COLO668 (cell line): ENCODE measurements at regions not wholly inside any gene's neighbourhood (a gene's known extent, or its start where the extent isn't known, plus 50 kb on each side); places are given as distances from the start of the nearest gene placed in this dataset.
"Not testable (repeated sequence)": the region's sequence is repeated elsewhere in the genome, so short reads cannot be mapped to it uniquely, and the experiment has no call there.

Source experiments
- DNase-seq: peaks from one replicate; lab custom pipeline; 2025; ENCODE audit not compliant: unreplicated experiment; lab: John Stamatoyannopoulos, UW

DNA sequence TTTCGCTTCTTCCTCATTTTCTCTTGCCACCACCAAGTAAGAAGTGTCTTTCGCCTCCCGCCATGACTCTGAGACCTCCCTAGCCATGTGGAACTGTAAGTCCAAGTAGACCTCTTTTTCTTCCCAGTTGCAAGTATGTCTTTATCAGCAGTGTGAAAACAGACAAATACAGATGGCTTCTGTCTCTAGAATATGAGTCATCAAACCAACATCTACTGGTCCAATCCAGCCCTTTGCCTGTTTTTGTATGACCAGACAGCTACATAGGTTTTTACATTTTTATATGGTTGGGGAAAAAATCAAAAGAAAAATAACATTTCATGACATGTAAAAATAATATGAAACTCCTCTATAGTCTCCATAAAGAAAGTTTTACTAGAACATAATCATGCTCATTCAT, 118.7 kb upstream of the PTPRG start:
- DNase-seq: no peak

DNA sequence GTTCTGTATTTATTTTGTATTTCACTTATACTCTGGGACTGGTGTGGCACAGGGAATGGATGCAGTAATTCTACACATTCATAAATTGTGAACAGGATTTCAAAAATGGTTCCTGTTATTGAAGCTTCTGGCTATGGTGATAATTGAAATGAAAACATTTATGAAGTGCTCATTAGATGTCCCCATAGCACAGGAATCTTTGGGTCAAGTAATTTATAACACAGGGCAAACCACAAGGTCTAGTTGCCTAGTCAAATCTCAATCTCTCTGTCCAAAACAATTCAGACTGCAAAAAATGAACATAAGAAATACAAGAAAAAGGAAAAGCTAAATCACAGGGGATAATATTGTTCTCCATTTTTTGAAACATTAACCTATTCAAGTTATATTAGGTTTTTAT, 117.5 kb upstream of the PTPRG start:
- DNase-seq: no peak

DNA sequence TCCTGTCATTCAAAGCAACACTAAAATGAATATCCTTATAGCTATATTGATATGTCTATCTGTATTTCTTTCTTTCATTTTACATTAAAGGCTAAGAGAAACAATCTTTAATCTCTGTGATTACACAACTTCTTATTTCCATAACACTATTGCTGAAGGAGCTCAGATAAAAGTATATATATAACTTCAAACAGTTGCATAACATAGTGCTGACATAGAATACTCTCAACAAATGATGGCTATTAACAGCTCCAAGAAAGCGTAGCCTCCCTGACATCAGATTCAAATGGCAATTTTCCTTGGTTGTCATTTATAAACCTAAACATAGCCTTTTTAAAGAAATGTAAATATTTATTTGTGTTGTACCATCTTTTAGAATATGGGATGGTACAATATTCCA, 116.6 kb upstream of the PTPRG start:
- no peak for DNase-seq

DNA sequence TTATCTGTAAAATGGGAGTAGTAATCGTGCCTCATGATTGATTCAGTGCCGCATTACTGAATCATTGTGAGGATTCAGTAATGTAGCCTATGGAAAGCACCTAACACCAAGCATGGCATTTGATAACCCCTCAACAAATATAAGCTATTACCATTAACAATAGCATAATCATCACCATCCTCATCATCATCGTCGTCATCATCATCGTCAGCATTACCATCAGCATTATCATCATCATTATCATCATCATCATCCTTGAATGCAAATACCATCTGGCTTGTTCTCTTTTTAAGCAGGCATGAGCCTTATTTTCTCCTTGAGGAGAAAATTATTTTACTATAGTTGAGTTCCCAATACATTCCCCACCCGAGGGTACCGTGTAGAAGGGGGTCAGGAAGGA, 115.4 kb upstream of the PTPRG start:
- no peak for DNase-seq

DNA sequence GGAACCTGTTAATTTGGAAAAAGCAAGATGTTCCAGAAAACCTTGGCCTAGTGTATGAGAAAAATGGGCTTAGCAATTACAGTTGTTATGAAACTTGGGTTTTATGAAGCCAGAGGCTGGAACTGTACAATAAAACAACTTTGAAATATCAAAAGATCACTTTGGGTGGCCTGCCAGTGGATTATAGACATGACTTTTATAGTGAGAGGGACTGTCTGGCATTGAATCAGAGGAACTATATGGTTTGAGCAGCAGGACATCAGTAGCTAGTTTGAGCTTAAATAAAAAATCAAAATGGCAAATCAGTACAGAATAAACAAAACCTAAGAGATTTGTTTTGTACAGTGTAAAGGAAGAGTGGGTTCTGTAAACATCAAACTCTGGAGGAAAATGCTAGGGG, 115.0 kb upstream of the PTPRG start:
- DNase-seq: no peak

DNA sequence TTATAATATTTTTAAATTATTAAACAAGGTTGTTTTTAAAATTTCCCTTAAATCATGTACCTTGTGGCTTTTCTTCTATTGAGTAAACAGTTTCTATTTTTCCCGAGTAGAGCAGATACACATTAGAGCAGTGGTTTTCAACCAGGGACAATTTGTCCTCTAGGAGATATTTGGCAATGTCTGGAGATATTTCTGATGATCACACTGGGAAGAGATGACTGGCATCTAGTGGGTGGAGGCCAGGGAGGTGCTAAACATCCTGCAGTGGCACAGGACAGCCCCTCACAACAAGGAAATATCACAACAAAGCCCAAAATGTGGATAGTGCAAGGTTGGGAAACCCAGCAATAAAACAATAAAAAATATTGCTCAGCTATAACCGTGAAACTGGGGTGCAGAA, 113.0 kb upstream of the PTPRG start:
- no peak for DNase-seq

DNA sequence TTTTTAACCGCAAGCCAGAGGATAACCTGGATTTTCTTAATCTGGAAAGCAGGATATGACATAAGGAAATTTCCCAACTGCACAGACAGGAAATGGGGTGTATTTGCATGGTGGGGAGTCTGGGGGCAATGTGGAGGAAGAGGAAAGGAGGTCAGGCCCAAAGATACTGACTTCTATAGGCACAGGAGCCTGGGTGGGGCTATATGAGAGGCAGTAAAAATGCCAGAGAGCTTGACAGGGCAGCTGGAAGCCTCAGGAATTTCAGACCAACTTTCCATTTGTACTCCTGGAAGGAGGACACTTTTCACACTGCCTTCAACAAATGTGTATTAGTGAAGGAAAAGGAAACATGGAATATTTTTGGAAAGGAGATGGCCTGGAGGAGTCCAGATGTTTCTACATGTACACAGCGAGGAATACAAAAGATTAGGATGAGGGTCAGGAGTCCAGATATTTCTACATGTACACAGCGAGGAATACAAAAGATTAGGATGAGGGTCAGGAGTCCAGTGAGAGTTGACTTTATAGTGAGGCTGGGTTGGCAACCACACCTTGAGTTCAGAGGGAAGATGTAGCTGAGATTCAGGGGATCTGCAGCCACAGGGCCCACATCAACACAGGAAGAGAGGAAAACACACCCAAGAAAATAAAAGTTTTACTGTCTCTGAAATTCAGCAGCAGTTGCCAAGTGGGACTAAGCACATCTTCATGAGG, 111.9 kb upstream of the PTPRG start:
- DNase-seq: no peak

DNA sequence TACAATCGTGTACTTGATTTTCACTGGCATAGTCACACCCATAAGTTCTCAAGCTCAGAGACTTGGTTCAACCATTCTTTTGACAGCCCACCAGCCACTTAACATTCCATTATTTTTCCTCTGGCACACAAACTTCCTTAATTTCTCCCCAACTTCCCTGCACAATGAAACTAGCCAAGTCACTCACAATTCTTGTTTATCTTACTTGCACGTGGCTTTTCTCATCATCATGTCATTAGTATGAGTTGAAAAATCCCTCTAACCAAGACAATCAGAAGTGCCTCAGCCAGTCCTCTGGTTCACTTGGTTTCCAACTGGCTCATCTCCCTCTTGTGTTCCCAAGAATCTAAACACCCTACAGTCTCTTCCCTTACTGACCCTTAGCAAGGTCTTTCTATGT, 110.5 kb upstream of the PTPRG start:
- DNase-seq: no peak

DNA sequence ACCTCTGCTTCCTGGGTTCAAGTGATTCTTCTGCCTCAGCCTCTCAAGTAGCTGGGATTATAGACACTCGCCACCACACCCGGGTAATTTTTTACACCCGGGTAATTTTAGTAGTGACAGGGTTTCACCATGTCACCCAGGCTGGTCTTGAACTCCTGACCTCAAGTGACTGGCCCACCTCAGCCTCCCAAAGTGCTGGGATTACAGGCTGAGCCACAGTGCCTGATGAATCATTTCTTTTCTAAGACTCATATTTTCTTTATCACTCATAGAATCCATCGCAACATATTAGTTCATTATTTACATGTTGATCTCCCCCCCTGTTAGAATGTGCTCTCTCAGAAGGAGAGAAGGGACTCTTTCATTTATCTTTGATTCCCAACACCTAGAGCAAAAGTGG, 109.5 kb upstream of the PTPRG start:
- DNase-seq: no peak

DNA sequence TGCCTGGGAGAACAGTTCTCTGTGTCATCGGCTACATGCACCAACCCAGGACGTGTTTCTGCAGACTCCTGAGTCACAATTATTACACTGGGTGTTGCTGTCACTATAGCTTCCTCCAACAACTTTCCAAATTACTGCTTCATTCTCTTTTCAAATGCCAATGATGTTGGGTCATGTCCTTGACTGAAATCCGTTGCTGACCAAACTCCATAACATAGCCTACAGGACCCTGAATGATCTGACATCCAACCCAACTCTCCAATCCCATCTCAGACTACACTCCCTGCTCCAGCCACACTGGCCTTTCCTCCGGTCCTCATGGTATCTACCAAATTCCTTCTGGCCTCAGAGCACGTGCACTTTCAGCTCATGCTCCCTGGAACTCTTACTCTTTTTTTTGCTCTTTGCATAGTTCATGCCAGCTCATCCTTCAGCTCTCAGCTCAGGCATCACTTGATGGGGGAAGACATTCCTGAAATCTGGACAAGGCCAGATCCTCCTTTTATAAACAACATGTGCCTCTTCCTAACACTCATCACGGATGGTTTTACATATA, 108.8 kb upstream of the PTPRG start:
- DNase-seq: no peak

DNA sequence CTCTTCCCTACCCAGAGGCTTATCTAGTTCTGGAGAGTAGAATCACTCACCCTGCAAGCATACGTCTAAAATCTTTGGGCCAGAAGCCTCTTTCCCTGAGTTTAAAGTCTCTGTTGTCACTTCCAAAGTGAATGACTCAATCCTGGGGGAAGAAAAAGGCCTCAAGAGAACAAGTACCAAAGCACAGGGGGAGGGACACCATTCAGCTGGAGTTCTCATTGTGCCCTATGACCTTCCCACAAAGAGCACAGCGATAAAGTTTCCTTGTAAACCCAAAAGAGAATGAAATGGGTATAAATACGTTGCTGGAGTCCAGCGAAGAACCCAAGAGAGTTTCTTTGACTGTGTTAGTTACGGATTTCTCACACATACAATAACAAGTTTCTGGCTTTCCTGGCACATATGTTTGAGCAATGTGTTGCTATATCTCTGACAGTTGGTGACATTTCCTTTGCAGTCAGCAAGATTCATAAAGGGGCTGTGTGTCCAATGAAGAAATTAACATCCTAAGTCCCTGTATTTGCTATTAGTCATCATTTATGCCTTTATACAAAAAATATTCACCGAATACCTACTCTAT, 107.3 kb upstream of the PTPRG start:
- DNase-seq: no peak

DNA sequence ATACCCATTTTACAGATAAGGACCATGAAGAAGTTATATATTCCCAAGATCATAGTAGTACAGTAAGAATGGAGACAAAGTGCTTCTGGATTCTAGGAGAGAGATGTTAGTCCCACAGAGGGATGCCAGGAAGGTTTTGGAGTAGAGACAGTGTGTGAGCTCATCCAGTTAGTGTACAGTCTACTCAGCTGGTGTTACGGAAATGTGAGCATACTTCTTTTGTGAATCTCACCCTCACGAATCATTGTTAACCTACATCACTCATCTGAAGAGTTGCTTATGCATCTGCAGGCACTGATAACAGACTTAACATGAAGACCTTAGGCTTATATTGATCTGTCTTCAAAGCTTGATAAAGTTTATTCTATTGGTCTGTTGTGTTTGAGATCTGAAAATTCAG, 106.6 kb upstream of the PTPRG start:
- no peak for DNase-seq

DNA sequence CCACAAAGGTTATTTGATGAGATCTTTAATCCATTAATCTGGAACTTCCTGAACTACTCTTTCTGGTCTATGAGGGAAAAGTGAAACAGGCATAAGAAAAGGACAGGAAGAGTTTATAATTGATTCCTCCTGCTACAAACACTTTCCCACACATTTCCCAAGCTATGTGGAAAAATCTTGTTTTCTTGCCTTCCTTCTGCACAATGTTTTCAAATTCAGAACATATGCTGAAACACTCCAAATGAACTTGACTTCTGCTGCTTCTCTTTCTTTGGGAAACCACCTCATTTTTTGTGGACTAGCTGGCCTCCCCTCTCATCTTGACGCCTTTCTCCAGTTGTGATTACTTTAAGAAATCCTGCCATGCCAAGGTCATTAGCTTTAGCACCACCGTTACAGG, 100.7 kb upstream of the PTPRG start:
- DNase-seq: no peak

DNA sequence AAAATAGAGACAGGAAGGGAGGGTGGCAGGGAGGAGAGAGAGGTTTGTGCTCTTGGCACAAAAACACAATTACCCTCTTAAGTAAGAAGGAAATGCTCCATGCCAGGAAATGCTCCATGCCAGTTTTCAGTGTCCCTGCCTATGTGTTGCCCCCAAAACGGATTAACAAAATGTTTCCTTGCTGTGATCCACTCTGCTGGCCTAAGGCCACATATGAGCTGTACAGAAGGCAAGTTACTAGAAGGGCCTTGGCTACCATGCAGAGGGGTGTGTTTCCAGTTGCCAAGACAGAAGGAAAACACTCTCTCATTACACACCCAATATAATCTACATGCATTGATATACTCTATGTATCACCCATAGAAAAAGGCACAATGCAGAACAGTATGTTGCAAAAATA, 98.2 kb upstream of the PTPRG start:
- no peak for DNase-seq

DNA sequence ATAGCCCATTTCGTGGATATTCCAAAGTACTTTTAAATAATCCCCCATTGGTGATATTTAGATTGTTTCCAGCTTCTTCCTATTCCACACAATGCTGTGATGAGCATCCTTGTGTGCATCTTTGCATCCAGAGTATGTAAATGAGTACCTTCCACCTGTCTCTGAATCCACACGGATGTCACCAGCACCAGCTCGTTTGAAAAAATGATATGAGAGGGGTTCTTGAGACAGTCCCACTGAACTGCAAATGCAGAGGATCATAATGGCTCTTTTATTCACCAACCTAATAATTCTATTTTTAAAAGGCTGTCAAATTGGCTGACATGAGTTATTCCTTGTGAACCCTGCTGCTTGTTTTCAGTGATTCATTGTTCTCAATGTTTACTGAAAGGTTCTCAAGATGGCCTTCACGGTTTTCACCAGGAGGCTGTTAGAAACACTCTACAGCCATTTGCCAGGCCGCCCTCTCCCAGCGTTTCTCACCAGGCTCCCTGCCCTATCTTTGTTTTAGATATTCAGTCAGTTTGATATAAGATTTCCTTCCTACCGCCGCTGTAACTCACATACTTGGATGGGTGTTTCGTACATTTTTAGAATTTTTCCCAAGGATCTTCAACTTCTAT, 96.7 kb upstream of the PTPRG start:
- DNase-seq: no peak

DNA sequence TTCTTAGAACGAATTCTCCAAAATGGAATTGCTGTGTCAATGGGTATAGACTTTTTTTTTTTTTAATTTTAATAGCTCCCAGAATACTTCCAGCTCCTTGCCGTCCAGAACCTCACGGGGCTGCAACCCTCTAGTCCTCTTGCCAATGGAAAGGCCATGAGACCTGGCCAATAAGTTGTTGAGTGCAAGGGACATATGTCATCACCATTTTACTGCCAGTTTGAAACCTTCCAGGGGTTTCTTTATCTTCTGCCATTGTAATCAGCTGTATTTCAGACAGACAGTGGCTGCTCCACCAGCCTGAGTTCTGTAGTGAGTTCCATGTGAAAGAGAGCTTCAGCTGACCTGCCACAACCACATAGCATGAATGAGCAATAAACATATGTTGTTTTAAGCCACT, 95.0 kb upstream of the PTPRG start:
- no peak for DNase-seq

DNA sequence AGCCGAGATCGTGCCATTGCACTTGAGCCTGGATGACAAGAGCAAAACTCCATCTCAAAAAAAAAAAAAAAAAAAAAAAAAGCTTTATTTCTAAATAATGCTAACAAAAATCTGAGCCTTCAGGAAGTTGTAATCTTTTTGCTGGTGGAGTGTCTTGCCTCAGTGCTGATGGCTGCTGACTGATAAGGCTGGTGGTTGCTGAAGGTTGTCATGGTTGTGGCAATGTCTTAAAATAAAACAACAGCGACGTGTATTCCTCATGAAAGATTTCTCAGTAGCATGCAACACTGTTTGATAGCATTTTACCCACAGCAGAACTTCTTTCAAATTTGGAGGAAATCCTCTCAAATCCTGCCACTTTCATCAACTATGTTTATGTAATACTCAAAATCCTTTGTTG, 77.4 kb upstream of the PTPRG start:
- DNase-seq: no peak

DNA sequence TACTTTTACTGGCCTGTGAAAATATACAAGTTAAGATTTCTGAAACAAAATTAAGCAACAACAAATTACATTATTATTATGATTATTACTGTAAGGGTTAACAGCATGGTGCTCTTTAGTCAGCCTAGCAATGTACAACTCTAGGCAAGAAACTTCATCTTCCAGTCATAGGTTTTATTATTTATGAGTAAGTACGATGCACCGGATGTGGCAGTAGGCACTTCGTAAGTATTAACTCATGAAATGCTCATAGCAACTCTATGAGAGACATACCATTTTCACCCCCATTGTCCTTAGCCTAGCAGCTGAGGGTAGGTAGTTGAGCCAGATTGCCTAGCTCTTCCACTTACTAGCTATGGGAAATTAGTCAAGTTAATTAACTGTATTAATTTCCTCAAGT, 68.0 kb upstream of the PTPRG start:
- no peak for DNase-seq

DNA sequence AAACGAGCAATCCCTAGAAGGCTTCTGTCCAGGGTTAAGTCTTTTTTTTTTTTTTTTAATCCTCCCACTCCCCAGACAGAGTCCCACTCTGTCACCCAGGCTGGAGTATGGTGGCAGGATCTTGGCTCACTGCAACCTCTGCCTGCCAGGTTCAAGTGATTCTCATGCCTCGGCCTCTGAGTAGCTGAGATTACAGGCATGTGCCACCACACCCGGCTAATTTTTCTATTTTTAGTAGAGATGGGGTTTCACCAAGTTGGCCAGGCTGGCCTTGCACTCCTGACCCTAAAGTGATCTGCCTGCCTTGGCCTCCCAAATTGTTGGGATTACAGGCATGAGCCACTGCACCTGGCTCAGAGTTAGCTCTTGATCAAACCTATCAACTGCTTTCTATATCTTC, 67.1 kb upstream of the PTPRG start:
- DNase-seq: not testable (repeated sequence)

DNA sequence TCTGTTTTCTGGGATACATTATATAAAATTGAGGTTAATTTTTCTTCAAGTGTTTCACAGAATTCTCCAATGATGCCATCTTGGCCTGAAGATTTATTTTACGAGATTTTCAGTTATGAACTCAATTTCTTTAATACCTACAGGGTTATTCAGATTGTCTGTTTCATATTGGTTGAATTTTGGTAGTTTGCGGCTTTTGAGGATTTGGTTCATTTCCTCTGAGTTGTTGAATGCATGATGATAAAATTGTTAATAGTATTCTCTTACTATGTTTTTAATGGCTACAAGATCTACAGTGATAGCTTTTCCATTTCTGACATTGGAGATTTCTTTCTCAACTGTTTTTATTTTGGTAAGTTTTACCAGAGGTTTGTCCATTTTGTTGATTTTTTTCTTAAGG, 63.9 kb upstream of the PTPRG start:
- no peak for DNase-seq

DNA sequence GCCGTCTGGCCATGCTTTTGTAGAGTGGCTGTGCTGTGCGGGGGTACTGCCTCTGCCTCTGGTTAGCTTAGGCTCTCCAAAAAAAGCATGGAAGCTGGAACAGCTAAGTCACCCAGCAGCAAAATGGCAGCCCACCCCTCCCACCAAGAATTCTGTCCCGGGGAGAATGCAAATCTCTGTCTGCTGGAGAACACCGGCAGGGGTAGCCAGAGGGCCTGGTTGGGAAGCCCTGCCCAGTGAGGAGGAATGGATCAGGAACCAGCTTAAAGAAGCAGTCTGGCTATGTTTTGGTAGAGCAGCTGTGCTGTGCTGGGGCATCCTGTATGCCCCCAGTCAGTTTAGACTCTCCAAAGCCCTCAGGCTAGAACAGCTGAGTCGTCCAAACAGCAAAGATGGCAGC, 56.2 kb upstream of the PTPRG start:
- no peak for DNase-seq

DNA sequence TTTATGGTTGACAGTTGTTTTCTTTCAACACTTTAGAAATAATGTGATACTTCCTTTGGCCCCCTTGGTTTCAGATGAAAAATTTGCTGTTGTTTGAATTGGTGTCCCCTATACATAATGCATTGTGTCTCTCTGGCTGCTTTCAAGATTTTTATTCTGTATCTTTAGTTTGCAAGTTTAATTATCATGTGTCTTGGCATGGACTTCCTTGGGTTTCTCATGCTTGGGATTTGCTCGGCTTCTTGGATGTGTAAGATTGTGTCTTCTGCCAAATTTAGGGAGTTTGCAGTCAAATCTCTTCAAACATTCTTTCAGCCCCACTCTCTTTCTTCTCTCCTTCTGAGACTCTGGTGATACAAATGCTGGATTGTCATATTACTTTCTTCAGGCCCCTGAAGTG, 53.4 kb upstream of the PTPRG start:
- no peak for DNase-seq
